DMS53 treated with DMSO at 0.1 percent for 48 hours (cell line): ENCODE measurements at regions not wholly inside any gene's neighbourhood (a gene's known extent, or its start where the extent isn't known, plus 50 kb on each side); places are given as distances from the start of the nearest gene placed in this dataset.
"Not testable (repeated sequence)": the region's sequence is repeated elsewhere in the genome, so short reads cannot be mapped to it uniquely, and the experiment has no call there.

Source experiments
- DNase-seq: peaks from one replicate; lab custom pipeline; 2025; ENCODE audit not compliant: unreplicated experiment; lab: John Stamatoyannopoulos, UW

DNA sequence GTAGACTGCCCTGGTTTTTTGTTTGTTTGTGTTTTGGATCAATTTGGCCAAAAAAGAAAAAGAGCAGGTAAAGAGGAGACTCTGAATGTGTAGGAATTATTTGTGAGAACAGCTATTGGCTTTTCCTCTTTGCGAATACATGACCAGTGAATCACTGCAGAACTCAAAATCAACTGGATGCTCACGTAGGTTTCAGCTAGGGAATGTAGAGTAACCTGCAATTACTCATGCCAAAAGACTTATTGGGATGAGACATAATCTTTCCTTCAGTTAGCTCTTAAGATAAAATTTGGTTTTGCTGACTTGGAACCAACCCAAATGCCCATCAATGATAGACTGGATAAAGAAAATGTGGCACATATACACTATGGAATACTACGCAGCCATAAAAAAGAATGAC is 348.0 kb downstream of the NPR3 start:
- DNase-seq, result no peak

- DNase-seq, result no peak
Measured at GRCh38 chr5:33065131-33065530, 354.0 kb downstream of the NPR3 start.

- no peak for DNase-seq
Measured at GRCh38 chr5:33067291-33067690, 356.2 kb downstream of the NPR3 start.

GRCh38 chr5:33068786-33069185 is 357.7 kb downstream of the NPR3 start:
- DNase-seq, result no peak

DNA sequence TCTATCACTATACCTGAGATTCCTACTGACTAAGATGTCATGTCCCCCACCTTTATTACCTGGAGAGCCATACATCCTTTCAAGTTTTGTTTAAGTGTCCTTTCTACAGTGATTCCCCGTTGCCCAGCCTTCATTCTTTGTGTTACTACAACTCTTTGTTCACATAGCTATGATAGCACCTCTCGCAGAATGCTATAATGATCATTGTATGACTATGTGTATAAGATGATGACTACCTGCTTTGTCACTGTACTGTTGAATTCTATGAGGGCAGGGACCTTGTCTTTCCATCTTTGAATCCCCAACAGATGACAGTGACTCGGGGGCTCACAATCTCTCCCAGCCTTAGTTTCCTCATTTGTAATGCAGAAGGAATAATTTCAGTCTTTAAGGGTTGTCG is 361.2 kb downstream of the NPR3 start:
- DNase-seq, result no peak

GRCh38 chr5:33072726-33073125 is 361.6 kb downstream of the NPR3 start:
- no peak for DNase-seq

DNA sequence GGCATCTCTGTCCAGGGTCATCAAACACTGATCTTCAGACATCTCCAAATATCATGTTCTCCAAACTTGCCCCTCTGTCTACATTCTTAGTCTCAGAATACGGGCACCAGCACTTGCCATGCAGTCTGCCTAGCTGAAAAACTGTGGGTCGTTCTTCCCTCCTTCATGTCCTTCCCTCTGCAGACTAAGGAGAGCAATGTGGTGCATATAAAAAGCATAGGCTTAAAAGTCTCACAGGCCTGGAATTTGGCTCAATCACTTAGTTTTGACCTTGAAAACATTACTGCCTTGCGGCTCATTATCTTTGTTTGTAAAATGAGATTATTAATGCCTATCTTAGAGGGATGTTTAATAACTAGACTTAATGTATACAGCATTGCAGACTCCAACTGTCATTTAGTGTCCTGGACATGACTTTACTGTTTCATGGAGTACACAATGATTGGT is 362.8 kb downstream of the NPR3 start:
- DNase-seq, result no peak

DNA sequence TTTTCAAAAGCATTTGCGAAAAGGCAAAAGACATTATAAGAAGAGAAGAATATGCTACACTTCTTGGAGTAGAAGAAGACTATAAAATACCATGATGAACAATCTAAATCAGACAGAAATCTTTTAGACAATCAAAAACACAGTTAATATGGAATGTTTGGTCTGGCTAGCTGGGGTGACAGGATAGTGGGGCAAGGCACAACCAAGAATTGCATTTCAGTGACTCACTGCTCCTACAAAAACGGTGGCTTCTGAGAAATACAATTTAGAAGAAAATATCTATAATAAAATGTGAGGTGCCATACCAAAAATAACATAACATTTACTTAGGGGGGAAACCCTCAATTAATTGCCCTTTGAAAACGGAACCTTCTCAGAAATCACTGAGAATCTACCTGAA is 363.4 kb downstream of the NPR3 start:
- no peak for DNase-seq

DNA sequence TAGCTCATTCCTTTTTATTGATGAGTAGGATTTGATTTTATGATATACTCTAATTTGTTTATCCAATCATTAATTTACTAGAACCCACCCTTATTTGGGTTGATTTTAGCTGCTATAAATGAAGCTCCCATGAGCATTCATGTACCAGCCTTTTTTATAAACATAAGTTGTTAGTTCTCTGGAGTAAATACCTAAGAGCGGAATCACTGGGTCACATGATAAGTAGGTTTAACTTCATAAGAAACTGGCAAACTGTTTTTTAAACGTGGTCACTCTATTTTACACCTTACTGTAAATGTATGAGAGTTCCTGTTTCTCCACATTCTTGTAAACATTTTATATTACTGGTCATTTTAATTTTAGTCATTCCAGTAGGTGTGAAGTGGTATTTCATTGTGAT is 364.6 kb downstream of the NPR3 start:
- no peak for DNase-seq

- no peak for DNase-seq
Measured at GRCh38 chr5:33079548-33079947, 361.2 kb upstream of the TARS1 start.

GRCh38 chr5:33080287-33080686 is 360.5 kb upstream of the TARS1 start:
- no peak for DNase-seq

GRCh38 chr5:33088176-33088575 is 352.6 kb upstream of the TARS1 start:
- no peak for DNase-seq

- DNase-seq, result no peak
Measured at GRCh38 chr5:33091571-33092363, 349.0 kb upstream of the TARS1 start.

DNA sequence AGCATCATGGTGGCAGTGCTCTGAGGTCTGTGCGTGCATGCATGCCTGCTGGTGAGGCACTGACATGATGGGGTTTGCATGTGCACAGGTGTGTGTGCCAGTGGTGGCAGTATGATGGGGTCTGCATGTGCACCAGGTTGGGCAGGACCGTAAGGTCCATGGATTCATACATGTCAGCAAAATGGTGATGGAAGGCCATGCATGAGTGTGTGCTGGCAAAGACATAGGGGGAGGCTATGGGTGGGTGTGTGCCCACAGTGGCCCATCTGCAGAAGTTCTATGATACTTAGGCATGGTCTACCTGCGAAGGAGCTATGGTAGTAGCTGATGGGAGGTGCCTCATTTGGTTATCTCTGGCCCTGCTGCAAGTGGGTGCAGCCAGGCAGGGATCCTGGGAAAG is 348.0 kb upstream of the TARS1 start:
- no peak for DNase-seq

GRCh38 chr5:33102551-33102950 is 338.2 kb upstream of the TARS1 start:
- no peak for DNase-seq

- DNase-seq, result no peak
Measured at GRCh38 chr5:33105521-33105941, 335.2 kb upstream of the TARS1 start.

DNA sequence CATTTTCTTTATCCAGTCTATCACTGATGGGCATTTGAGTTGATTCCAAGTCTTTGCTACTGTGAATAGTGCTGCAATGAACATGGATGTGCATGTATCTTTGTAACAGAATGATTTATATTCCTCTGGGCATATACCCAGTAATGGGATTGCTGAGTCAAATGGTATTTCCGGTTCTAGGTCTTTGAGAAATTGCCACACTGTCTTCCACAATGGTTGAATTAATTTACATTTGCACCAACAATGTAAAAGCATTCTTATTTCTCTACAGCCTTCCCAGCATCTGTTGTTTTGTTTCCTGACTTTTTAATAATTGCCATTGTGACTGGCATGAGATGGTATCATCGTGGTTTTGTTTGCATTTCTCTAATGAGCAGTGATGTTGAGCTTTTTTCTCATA is 330.3 kb upstream of the TARS1 start:
- DNase-seq, result not testable (repeated sequence)

DNA sequence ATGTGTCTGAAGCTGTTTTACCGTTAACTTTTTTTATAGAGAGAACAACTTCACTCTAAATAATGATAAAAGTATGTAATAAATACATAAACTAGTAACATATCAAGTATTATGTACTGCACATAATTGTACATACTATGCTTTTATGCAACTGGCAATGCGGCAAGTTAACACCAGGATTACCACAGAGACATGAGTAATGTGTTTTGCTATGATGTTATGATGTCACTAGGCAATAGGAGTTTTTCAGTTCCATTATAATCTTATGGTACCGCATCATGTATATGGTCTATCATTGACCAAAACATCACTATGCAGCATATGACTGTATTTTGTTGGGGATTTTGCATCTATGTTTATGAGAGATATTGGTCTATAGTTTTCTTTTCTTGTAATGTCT is 326.4 kb upstream of the TARS1 start:
- DNase-seq, result no peak

DNA sequence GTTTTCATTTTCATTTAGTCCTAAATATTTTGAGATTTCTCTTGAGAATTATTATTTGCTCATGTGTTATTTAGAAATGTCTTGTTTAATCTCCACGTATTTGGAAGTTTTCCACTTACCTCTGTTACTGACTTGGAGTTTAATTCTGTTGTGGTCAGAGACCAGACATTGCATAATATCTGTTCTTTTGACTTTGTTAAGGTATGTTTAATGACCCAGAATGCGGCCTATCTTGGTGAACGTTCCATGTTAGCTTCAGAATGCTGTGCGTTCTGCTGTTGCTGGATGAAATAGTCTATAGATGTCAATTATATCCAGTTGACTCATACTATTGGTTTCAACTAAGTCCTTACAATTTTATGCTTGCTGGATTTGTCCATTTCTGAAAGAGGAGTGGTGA is 325.3 kb upstream of the TARS1 start:
- no peak for DNase-seq

DNA sequence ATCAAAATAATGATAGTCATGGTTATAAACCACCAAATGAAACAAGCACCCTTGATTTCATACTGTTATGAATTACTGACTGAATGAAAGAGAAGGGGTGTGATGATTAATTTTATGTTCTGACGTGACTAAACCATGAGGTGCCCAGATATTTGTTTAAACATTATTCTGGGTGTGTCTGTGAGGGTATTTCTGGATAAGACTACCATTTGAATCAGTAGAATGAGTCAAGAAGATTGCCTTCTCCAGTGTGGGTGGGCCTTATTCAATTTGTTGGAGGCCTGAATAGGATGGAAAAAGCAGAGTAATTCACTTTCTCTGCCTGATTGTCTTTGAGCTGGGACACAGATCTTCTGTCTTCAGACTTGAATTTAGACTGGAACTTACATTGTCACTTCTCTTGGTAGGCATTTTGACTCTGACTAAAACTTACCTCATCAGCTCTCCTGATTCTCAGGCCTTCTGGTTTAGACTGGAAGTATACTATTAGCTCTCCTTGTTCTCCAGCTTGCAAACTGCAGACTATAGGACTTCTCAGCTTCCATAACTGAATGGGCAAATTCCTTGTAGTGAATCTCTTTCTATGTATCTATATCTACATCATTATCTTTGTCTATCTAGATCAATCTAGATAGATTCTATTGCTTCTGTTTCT is 321.9 kb upstream of the TARS1 start:
- no peak for DNase-seq

- no peak for DNase-seq
Measured at GRCh38 chr5:33120671-33121070, 320.1 kb upstream of the TARS1 start.

- no peak for DNase-seq
Measured at GRCh38 chr5:33129309-33129708, 311.5 kb upstream of the TARS1 start.

DNA sequence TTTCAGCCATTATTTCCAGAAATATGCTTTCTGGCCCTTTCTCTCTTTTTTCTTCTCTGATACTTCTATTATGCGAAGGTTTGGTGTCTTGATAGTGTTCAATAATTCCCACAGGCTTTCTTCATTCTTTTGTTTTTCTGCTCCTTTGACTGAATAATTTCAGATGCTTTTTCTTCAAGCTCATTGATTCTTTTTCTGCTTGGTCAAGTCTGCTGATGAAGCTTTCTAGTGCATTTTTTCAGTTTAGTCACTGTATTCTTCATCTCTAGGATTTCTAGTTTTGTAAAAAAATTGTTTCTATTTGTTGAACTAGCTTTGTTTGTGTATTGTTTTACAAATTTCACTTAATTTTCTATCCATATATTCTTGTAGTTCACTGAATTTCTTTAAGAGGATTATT is 304.0 kb upstream of the TARS1 start:
- DNase-seq, result no peak
